ENCODE measurements at regions not wholly inside any gene's neighbourhood (a gene's known extent, or its start where the extent isn't known, plus 50 kb on each side); places are given as distances from the start of the nearest gene placed in this dataset.

DNA sequence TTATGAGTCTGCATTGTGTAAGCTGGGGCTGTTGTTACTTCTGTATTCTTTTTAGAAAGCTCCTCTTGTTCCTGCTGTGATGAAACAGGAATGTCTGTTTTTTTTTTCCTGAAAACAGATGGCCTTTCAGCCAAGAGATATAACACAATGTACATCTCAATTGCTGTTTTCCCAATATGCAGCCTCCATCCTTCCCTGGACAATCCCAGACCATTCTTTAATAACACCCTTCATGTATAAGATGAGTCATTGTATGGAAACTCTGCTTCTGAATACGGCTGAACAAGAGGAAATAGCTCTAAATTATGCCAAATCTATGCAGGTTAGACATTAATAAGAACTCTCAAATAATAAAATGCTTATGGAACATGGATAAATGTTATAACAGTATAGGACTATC, 60.2 kb upstream of the LRRC4C start:
- no peak overlapping the region for H3K27ac ChIP-seq
- no peaks in the 10 kb centered on the region for H3K36me3 ChIP-seq
- H3K4me1 ChIP-seq, result no peaks in the 10 kb centered on the region
- DNase-seq, result no peak
- H3K9me3 ChIP-seq, result no peaks in the 10 kb centered on the region
- no peak for TF ChIP-seq POLR2A (IDR thresholded peaks at IDR 0.05)
- TF ChIP-seq, protein P1, sequence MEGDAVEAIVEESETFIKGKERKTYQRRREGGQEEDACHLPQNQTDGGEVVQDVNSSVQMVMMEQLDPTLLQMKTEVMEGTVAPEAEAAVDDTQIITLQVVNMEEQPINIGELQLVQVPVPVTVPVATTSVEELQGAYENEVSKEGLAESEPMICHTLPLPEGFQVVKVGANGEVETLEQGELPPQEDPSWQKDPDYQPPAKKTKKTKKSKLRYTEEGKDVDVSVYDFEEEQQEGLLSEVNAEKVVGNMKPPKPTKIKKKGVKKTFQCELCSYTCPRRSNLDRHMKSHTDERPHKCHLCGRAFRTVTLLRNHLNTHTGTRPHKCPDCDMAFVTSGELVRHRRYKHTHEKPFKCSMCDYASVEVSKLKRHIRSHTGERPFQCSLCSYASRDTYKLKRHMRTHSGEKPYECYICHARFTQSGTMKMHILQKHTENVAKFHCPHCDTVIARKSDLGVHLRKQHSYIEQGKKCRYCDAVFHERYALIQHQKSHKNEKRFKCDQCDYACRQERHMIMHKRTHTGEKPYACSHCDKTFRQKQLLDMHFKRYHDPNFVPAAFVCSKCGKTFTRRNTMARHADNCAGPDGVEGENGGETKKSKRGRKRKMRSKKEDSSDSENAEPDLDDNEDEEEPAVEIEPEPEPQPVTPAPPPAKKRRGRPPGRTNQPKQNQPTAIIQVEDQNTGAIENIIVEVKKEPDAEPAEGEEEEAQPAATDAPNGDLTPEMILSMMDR (IDR thresholded peaks at IDR 0.05), result no peak
- no peaks in the 10 kb centered on the region for H3K27me3 ChIP-seq
- H3K4me3 ChIP-seq, result no peak overlapping the region

DNA sequence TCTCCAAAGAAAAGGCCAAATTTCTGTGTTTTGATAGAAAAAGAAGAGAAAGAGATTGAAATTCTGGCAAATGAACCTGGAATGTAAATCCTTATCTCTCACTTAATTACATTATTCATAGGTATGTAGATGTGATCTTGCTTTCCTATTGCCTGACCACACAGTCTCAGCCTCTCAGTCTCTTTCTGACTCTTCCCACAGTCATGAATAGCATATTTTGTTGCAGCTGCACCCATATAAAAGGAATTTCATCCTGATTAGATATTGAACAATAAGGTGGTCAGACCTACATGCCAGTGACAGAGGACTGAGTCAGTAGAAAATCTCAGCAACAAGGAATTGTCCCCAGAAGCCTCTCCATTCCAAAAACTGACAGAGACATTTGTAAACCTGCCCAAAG, 62.9 kb upstream of the LRRC4C start:
- no peak for DNase-seq
- no peaks in the 10 kb centered on the region for H3K36me3 ChIP-seq
- no peak for TF ChIP-seq POLR2A (IDR thresholded peaks at IDR 0.05)
- TF ChIP-seq, protein P1 (IDR thresholded peaks at IDR 0.05), result no peak
- no peaks in the 10 kb centered on the region for H3K9me3 ChIP-seq
- H3K27me3 ChIP-seq, result no peaks in the 10 kb centered on the region
- no peak overlapping the region for H3K4me3 ChIP-seq
- H3K27ac ChIP-seq, result no peak overlapping the region
- H3K4me1 ChIP-seq, result no peaks in the 10 kb centered on the region

DNA sequence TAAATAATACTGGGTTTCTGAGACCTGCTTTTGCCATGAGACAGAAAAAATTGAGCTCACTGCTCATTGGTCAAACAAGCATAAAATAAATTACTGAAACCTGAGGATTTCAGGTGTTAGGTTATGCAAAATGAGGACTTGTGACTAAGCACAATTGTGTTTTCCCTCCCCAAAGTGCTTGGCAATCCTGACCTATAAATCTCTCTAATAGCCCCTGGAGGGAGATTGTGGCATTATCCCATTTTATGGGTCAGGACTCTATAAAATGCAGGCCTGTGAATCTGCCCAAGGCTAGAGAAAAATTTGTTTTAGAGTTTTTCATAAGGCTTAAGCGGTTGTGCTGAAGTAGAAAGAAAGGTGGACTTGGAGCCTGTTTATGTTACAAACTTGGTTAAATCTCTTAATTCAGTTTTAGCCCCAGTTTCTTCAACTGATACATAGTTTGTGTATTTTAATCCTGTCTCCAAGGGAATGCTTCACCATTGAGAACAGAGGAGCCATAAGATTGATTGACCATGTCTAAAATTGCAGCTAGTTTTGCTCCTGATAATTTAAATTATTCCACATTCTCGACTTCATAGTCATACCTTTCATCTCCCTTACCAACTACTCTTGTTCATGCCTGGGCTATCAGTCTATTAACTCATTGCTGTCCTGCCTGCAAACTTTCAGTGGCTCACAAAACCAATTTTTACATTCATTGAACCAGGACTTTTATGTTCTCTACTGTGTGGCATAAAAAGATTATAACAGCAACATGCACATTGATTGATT, 63.6 kb upstream of the LRRC4C start:
- no peak for TF ChIP-seq POLR2A (IDR thresholded peaks at IDR 0.05)
- TF ChIP-seq, protein P1 (IDR thresholded peaks at IDR 0.05), result no peak
- no peaks in the 10 kb centered on the region for H3K27me3 ChIP-seq
- H3K27ac ChIP-seq, result no peak overlapping the region
- no peaks in the 10 kb centered on the region for H3K4me1 ChIP-seq
- no peak overlapping the region for H3K4me3 ChIP-seq
- no peak for DNase-seq
- no peaks in the 10 kb centered on the region for H3K9me3 ChIP-seq
- no peaks in the 10 kb centered on the region for H3K36me3 ChIP-seq

DNA sequence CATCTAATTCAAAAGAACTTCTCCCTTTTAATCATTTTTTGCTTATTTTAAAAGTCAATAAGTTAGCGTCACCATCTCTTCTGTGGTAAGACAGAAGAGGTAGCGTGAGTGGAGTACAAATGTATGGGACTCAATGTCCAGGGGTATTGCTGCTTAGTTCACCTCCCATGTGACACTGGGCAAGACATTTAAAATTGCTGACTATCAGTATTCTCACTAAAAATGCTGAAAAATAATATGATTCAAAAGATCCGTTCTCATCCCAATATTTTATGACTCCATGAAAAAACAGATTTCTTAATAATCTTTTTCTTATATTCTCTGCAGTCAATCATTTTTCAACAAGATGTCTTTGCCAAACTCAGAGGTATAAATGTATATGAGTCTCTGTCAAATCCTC, 68.1 kb upstream of the LRRC4C start:
- DNase-seq, result no peak
- no peaks in the 10 kb centered on the region for H3K36me3 ChIP-seq
- TF ChIP-seq POLR2A (IDR thresholded peaks at IDR 0.05), result no peak
- TF ChIP-seq, protein P1 (IDR thresholded peaks at IDR 0.05), result no peak
- no peak overlapping the region for H3K4me3 ChIP-seq
- H3K4me1 ChIP-seq, result no peaks in the 10 kb centered on the region
- no peaks in the 10 kb centered on the region for H3K27me3 ChIP-seq
- H3K27ac ChIP-seq, result no peak overlapping the region
- no peaks in the 10 kb centered on the region for H3K9me3 ChIP-seq

DNA sequence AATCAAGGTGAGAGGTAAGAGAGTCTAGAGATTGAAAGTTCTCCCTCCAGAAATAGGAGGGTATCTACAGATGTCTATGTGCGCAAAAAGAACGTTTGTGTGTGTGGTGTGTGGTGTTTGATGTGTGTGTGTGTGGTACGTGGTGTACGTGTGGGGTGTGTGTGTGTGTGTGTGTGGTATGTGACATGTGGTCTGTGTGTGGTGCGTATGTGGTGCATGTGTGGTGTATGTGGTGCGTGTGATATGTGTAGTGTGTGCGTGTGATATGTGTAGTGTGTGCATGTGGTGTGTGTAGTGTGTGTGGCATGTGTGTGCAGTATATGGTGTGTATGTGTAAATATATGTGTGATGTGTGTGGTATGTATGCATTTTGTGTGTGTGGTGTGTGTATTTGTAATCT, 73.0 kb upstream of the LRRC4C start:
- no peak overlapping the region for H3K27ac ChIP-seq
- no peak overlapping the region for H3K4me3 ChIP-seq
- H3K27me3 ChIP-seq, result no peaks in the 10 kb centered on the region
- no peaks in the 10 kb centered on the region for H3K9me3 ChIP-seq
- no peaks in the 10 kb centered on the region for H3K36me3 ChIP-seq
- DNase-seq, result no peak
- no peaks in the 10 kb centered on the region for H3K4me1 ChIP-seq
- TF ChIP-seq POLR2A (IDR thresholded peaks at IDR 0.05), result no peak
- TF ChIP-seq, protein P1 (IDR thresholded peaks at IDR 0.05), result no peak

All from Peyer's patch (tissue), 4 donors.